ENCODE measurements at regions not wholly inside any gene's neighbourhood (a gene's known extent, or its start where the extent isn't known, plus 50 kb on each side); places are given as distances from the start of the nearest gene placed in this dataset.

DNA sequence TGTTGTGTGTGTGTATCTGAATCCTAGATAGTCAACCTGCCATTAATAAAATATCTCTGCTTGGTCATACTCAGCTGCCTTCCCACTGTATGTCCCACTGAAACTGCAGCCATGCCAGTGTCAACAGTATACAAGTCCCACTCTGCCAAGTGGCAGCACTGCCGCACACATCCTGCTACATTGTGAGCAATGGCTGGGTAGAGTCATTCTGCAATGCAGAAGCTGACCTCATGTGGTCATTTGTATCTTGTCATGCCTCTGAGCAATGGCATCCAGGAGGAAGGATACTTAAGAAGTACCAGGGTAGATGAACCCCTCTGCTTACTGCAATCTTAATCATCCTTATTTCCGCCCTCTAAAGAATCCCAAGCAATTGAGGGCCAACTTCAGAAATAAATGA, 302.2 kb upstream of the DDX18 start:
- TF ChIP-seq, protein P1, sequence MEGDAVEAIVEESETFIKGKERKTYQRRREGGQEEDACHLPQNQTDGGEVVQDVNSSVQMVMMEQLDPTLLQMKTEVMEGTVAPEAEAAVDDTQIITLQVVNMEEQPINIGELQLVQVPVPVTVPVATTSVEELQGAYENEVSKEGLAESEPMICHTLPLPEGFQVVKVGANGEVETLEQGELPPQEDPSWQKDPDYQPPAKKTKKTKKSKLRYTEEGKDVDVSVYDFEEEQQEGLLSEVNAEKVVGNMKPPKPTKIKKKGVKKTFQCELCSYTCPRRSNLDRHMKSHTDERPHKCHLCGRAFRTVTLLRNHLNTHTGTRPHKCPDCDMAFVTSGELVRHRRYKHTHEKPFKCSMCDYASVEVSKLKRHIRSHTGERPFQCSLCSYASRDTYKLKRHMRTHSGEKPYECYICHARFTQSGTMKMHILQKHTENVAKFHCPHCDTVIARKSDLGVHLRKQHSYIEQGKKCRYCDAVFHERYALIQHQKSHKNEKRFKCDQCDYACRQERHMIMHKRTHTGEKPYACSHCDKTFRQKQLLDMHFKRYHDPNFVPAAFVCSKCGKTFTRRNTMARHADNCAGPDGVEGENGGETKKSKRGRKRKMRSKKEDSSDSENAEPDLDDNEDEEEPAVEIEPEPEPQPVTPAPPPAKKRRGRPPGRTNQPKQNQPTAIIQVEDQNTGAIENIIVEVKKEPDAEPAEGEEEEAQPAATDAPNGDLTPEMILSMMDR (IDR thresholded peaks at IDR 0.05) = no peak
- no peak for TF ChIP-seq POLR2A (IDR thresholded peaks at IDR 0.05)

All from suprapubic skin (tissue), 3 donors.